ENCODE measurements at regions not wholly inside any gene's neighbourhood (a gene's known extent, or its start where the extent isn't known, plus 50 kb on each side); places are given as distances from the start of the nearest gene placed in this dataset.

GRCh38 chr10:78407966-78408365, 374.3 kb downstream of the RPS24 start:
- TF ChIP-seq POLR2A (IDR thresholded peaks at IDR 0.05) (no peak), EP300 (IDR thresholded peaks at IDR 0.05) (no peak)
- TF ChIP-seq, protein P1, sequence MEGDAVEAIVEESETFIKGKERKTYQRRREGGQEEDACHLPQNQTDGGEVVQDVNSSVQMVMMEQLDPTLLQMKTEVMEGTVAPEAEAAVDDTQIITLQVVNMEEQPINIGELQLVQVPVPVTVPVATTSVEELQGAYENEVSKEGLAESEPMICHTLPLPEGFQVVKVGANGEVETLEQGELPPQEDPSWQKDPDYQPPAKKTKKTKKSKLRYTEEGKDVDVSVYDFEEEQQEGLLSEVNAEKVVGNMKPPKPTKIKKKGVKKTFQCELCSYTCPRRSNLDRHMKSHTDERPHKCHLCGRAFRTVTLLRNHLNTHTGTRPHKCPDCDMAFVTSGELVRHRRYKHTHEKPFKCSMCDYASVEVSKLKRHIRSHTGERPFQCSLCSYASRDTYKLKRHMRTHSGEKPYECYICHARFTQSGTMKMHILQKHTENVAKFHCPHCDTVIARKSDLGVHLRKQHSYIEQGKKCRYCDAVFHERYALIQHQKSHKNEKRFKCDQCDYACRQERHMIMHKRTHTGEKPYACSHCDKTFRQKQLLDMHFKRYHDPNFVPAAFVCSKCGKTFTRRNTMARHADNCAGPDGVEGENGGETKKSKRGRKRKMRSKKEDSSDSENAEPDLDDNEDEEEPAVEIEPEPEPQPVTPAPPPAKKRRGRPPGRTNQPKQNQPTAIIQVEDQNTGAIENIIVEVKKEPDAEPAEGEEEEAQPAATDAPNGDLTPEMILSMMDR (IDR thresholded peaks at IDR 0.05), result no peak

Data from tibial nerve (tissue), 4 donors.